PFSK-1 (cell line): ENCODE measurements at regions not wholly inside any gene's neighbourhood (a gene's known extent, or its start where the extent isn't known, plus 50 kb on each side); places are given as distances from the start of the nearest gene placed in this dataset.

ENCODE experiments used
- FOXP2 ChIP-seq: optimal IDR thresholded peaks from 2 replicates; pipeline ENCODE3; 2011; ENCODE audit warnings: borderline replicate concordance, control low read depth, inconsistent platforms; ENCODE audit not compliant: insufficient read depth; ENCODE audit errors: extremely low read length, extremely low read depth
- POLR2AphosphoS5 ChIP-seq: IDR thresholded peaks from 2 replicates; pipeline ENCODE4 v1.6.1; 2012; ENCODE audit warnings: low read depth, mild to moderate bottlenecking, control low read depth, low read length, moderate library complexity
- REST ChIP-seq, 2 experiments: IDR thresholded peaks; 2 replicates each; pipeline versions ENCODE4 v1.6.1 to v1.8.0; 2011 to 2012; ENCODE audit warnings: low read depth in 2 of 2, low read length in 2 of 2, control low read depth in 1 of 2, inconsistent platforms in 1 of 2, mild to moderate bottlenecking in 1 of 2, moderate library complexity in 1 of 2; ENCODE audit not compliant: insufficient read depth in 1 of 2
- SIN3A ChIP-seq: IDR thresholded peaks from 2 replicates; pipeline ENCODE4 v1.6.1; 2012; ENCODE audit warnings: mild to moderate bottlenecking, low read length, moderate library complexity, borderline replicate concordance; ENCODE audit not compliant: insufficient read depth
- TAF1 ChIP-seq: IDR thresholded peaks from 2 replicates; pipeline ENCODE4 v1.6.1; 2012; ENCODE audit warnings: low read length, control low read depth, borderline replicate concordance; ENCODE audit not compliant: insufficient read depth

GRCh38 chr1:185368313-185368855 lies 51.3 kb upstream of the IVNS1ABP start:
- TF ChIP-seq REST (IDR thresholded peaks at IDR 0.05; ENCODE audit: insufficient read depth in 1 of 2, low read depth in 2 of 2, low read length in 2 of 2) (no peak), FOXP2 (no peak), POLR2AphosphoS5 (no peak), SIN3A (no peak), TAF1 (no peak)

GRCh38 chr1:185367218-185367617 lies 50.2 kb upstream of the IVNS1ABP start:
- TF ChIP-seq TAF1 (peak; percentile 47; the same call in 1 of the 2 replicates), FOXP2 (peak; percentile 16), POLR2AphosphoS5 (0 out of 2 replicates have a peak, but pooled peaks have one; percentile 28), REST (IDR thresholded peaks at IDR 0.05; ENCODE audit: insufficient read depth in 1 of 2, low read depth in 2 of 2, low read length in 2 of 2) (peak in 1 of 2 experiments; percentile 56; a peak in 2 of 4 replicates), SIN3A (peak; percentile 82; the same call in 1 of the 2 replicates)
